Astrocyte (in vitro differentiated cells and primary cell): ENCODE measurements at regions not wholly inside any gene's neighbourhood (a gene's known extent, or its start where the extent isn't known, plus 50 kb on each side); places are given as distances from the start of the nearest gene placed in this dataset.

Source experiments
- DNase-seq: peaks from one replicate; pipeline ENCODE4 v3.0.0-alpha.2; 2010; ENCODE audit warnings: low read depth
- FAIRE-seq: peaks from 2 replicates; lab custom pipeline; 2011; peaks lifted over from hg19 to GRCh38; lab: Jason Lieb, UNC
- H2AFZ ChIP-seq: 2 replicates; pipeline ENCODE4 v1.6.0; 2012; ENCODE audit warnings: low read depth, low read length, inconsistent platforms
- H3K27ac ChIP-seq: 2 replicates; pipeline ENCODE4 v1.5.1; 2011; ENCODE audit warnings: low read depth, low read length, inconsistent platforms
- H3K27me3 ChIP-seq: 2 replicates; pipeline ENCODE4 v1.6.0; 2011; ENCODE audit warnings: low read length, inconsistent platforms; ENCODE audit not compliant: insufficient read depth
- H3K36me3 ChIP-seq: 2 replicates; pipeline ENCODE4 v1.5.1; 2011; ENCODE audit warnings: low read length, inconsistent platforms; ENCODE audit not compliant: insufficient read depth
- H3K4me1 ChIP-seq: 2 replicates; pipeline ENCODE4 v1.5.1; 2011; ENCODE audit warnings: low read length, inconsistent platforms; ENCODE audit not compliant: insufficient read depth
- H3K4me2 ChIP-seq: 2 replicates; pipeline ENCODE4 v1.6.0; 2012; ENCODE audit warnings: low read length, inconsistent platforms
- H3K4me3 ChIP-seq: 2 replicates; pipeline ENCODE4 v1.5.1; 2011; ENCODE audit warnings: low read depth, mild to moderate bottlenecking, low read length, inconsistent platforms; ENCODE audit not compliant: insufficient read depth
- H3K79me2 ChIP-seq: 2 replicates; pipeline ENCODE4 v1.6.0; 2012; ENCODE audit warnings: mild to moderate bottlenecking, low read length, inconsistent platforms; ENCODE audit not compliant: insufficient read depth
- H3K9ac ChIP-seq: 2 replicates; pipeline ENCODE4 v1.6.0; 2012; ENCODE audit warnings: mild to moderate bottlenecking, low read length, inconsistent platforms
- H3K9me3 ChIP-seq: 2 replicates; pipeline ENCODE4 v1.5.1; 2012; ENCODE audit warnings: low read depth, mild to moderate bottlenecking, low read length, inconsistent platforms; ENCODE audit not compliant: insufficient read depth
- H4K20me1 ChIP-seq: 2 replicates; pipeline ENCODE4 v1.6.0; 2012; ENCODE audit warnings: low read length, inconsistent platforms; ENCODE audit not compliant: insufficient read depth
- H3K27ac Mint-ChIP-seq: one replicate; pipeline ENCODE4 v1.8.0; 2021; ENCODE audit warnings: mild to moderate bottlenecking, mixed read lengths; ENCODE audit not compliant: unreplicated experiment
- H3K27me3 Mint-ChIP-seq: one replicate; pipeline ENCODE4 v1.8.0; 2021; ENCODE audit warnings: low read depth, mixed read lengths; ENCODE audit not compliant: unreplicated experiment
- H3K36me3 Mint-ChIP-seq: one replicate; pipeline ENCODE4 v1.8.0; 2021; ENCODE audit warnings: low read depth, mixed read lengths; ENCODE audit not compliant: unreplicated experiment
- H3K4me1 Mint-ChIP-seq: one replicate; pipeline ENCODE4 v1.8.0; 2021; ENCODE audit warnings: low read depth, mixed read lengths; ENCODE audit not compliant: unreplicated experiment
- H3K4me3 Mint-ChIP-seq: one replicate; pipeline ENCODE4 v1.8.0; 2021; ENCODE audit warnings: mild to moderate bottlenecking, moderate library complexity, mixed read lengths; ENCODE audit not compliant: unreplicated experiment
- H3K9me3 Mint-ChIP-seq: one replicate; pipeline ENCODE4 v1.8.0; 2021; ENCODE audit warnings: mild to moderate bottlenecking, mixed read lengths; ENCODE audit not compliant: unreplicated experiment
- CTCF ChIP-seq: IDR thresholded peaks from 2 replicates; pipeline ENCODE4 v1.5.1; 2011; ENCODE audit warnings: low read depth, mild to moderate bottlenecking, inconsistent platforms, low read length, moderate library complexity; ENCODE audit not compliant: insufficient read depth
- EZH2 ChIP-seq: IDR thresholded peaks from 2 replicates; pipeline ENCODE4 v1.6.1; 2012; ENCODE audit warnings: mild to moderate bottlenecking, low read length, inconsistent platforms; ENCODE audit not compliant: insufficient read depth

DNA sequence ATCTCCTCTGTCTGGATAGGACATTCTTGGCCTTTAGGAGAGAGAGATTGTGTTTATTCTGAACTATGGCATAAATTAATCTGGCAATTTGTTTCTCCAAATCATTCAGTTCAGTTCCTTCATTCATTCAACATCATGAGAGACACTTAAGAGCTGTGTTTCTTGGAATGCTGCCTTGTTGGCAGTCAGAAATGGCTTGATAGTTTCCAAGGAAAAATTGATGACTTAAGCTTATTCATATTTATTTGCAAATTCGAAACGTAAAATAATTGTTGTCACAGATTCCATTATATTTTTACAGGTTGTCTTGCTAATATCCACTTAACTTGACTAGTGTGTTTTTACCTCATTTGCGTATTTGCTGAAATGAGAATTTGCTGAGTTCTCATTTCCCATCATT is 393.0 kb downstream of the C12orf75 start:
- no peaks in the 10 kb centered on the region for H4K20me1 ChIP-seq
- Mint-ChIP-seq H3K27ac (no peak overlapping the region), H3K4me3 (no peak overlapping the region), H3K9me3 (no peaks in the 10 kb centered on the region), H3K4me1 (peaks cover 14% of the 10 kb centered on the region), H3K27me3 (no peaks in the 10 kb centered on the region), H3K36me3 (no peaks in the 10 kb centered on the region)
- no peak for TF ChIP-seq EZH2
- TF ChIP-seq CTCF: no peak
- H3K4me3 ChIP-seq: no peak overlapping the region
- H3K79me2 ChIP-seq: no peaks in the 10 kb centered on the region
- H3K36me3 ChIP-seq: no peaks in the 10 kb centered on the region
- H3K4me2 ChIP-seq: no peak overlapping the region
- FAIRE-seq (no peak), DNase-seq (no peak)
- H3K9ac ChIP-seq: no peak overlapping the region
- H3K27me3 ChIP-seq: no peaks in the 10 kb centered on the region
- no peaks in the 10 kb centered on the region for H3K9me3 ChIP-seq
- peaks cover 5% of the 10 kb centered on the region for H3K4me1 ChIP-seq
- H2AFZ ChIP-seq: no peak overlapping the region
- no peak overlapping the region for H3K27ac ChIP-seq

DNA sequence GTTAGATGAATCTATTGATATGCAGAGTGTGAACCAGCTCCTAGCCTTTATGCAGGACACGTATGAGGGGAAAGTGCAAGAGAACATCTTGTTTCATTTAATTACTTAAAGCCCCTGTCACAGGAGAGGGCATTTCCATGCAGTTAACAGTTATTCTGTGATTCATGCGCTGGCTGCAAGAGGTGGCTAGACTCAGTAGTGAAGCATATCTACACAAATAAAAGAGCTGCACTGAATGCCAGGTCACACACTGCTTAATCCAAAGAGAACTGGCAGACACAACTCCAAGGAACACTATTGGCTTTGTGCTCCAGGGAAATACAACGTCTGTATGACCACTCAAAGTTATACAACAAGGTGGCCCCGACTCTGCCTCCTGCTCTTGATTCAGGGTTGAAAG is 394.1 kb downstream of the C12orf75 start:
- no peak overlapping the region for H2AFZ ChIP-seq
- Mint-ChIP-seq H3K9me3 (no peaks in the 10 kb centered on the region), H3K4me3 (no peak overlapping the region)

More for the DNA sequence above, 394.1 kb downstream of the C12orf75 start:
- peaks cover 2% of the 10 kb centered on the region for H3K36me3 Mint-ChIP-seq
- H3K9me3 ChIP-seq: no peaks in the 10 kb centered on the region
- no peak overlapping the region for H3K27ac ChIP-seq
- H3K9ac ChIP-seq: no peak overlapping the region
- no peak overlapping the region for H3K27ac Mint-ChIP-seq
- H3K4me2 ChIP-seq: no peak overlapping the region
- peaks cover 14% of the 10 kb centered on the region for H3K4me1 Mint-ChIP-seq
- no peaks in the 10 kb centered on the region for H3K79me2 ChIP-seq
- DNase-seq: peak; percentile 81
- no peak overlapping the region for H3K4me3 ChIP-seq
- no peaks in the 10 kb centered on the region for H4K20me1 ChIP-seq
- TF ChIP-seq EZH2: no peak
- TF ChIP-seq CTCF: no peak
- no peaks in the 10 kb centered on the region for H3K27me3 ChIP-seq
- no peak for FAIRE-seq
- H3K27me3 Mint-ChIP-seq: no peaks in the 10 kb centered on the region
- no peaks in the 10 kb centered on the region for H3K36me3 ChIP-seq
- H3K4me1 ChIP-seq: peaks cover 5% of the 10 kb centered on the region
